Mucosa of descending colon (tissue), 3 donors: ENCODE measurements at regions not wholly inside any gene's neighbourhood (a gene's known extent, or its start where the extent isn't known, plus 50 kb on each side); places are given as distances from the start of the nearest gene placed in this dataset.

ENCODE experiments used
- ATAC-seq: fragments of 200-7000 bp; cut with Tn5 transposase; one replicate; pipeline ENCODE4 v1.9.1; 2020; ENCODE audit warnings: mild to moderate bottlenecking, moderate library complexity
- DNase-seq, 3 donors: peaks; one replicate each; pipeline ENCODE4 v3.0.0-alpha.2; 2020
- H3K36me3 ChIP-seq: fragments of 200-600 bp; one replicate; pipeline ENCODE4 v1.8.0; 2021; ENCODE audit warnings: low read depth, mild to moderate bottlenecking
- H3K4me1 ChIP-seq: fragments of 200-600 bp; one replicate; pipeline ENCODE4 v1.8.0; 2021; ENCODE audit warnings: low read depth, mild to moderate bottlenecking
- H3K4me3 ChIP-seq: fragments of 200-600 bp; one replicate; pipeline ENCODE4 v1.8.0; 2021; ENCODE audit warnings: mild to moderate bottlenecking
- H3K9me3 ChIP-seq: fragments of 200-600 bp; one replicate; pipeline ENCODE4 v1.8.0; 2021; ENCODE audit warnings: mild to moderate bottlenecking
- intact Hi-C, 2 donors: fragments of 100-400 bp; cut with DNase I in 1 of 2; cut with micrococcal nuclease in 1 of 2; formaldehyde crosslinking; loops; one replicate each; pipeline versions ENCODE4 v1.11.0 to v1.11.1; 2022; cut with DNase I, micrococcal nuclease
- TF ChIP-seq, protein P1 (sequence below): fragments of 200-600 bp; IDR thresholded peaks from one replicate; pipeline ENCODE4 v1.8.0; 2022; ENCODE audit warnings: antibody characterized with exemption, mild to moderate bottlenecking
- donor health status: DM: no; HTN: no; CAD: no; lungs with moderate emphysema.
- donor health status: DM: no; HTN: no; CAD: no.
- donor health status: DM: no; HTN: yes; CAD: no.

DNA sequence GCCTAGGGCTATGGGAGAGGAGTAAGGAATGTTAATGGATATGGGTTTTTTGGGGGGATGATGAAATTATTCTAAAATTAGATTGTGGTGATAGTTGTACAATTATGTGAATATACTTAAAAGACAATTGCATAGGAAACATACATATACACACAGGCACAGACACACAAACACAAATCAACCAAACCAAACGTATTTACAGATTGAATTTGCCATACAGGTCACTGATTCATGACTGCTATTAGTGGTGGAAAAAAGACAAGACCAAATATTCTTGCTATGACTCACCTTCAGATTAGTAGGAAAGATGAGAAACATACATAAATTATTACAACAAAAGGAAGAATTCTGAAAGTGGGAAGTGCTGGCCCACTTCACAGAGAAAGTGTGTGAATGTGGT, 85.3 kb downstream of the C3orf38 start:
- ATAC-seq (no peak), DNase-seq (no peak)
- intact Hi-C loops: no loop called here

DNA sequence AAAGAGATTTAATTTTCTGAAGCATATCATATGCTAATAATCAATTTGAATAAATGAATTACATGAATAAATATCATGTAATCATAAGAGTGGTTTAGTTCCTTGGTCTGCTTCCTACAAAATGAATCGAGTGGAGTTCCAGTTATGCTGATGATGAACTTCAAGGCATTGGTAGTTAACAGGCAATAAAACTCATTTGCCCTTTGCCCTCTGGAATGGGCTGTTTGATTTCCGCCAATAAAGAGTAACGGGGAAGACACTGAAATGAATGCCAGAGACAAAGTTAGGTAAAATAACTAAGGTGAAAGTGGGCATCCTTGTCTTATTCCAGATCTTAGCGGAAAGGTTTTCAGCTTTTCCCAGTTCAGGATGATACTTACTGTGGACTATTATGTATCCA, 90.1 kb downstream of the C3orf38 start:
- TF ChIP-seq, protein P1, sequence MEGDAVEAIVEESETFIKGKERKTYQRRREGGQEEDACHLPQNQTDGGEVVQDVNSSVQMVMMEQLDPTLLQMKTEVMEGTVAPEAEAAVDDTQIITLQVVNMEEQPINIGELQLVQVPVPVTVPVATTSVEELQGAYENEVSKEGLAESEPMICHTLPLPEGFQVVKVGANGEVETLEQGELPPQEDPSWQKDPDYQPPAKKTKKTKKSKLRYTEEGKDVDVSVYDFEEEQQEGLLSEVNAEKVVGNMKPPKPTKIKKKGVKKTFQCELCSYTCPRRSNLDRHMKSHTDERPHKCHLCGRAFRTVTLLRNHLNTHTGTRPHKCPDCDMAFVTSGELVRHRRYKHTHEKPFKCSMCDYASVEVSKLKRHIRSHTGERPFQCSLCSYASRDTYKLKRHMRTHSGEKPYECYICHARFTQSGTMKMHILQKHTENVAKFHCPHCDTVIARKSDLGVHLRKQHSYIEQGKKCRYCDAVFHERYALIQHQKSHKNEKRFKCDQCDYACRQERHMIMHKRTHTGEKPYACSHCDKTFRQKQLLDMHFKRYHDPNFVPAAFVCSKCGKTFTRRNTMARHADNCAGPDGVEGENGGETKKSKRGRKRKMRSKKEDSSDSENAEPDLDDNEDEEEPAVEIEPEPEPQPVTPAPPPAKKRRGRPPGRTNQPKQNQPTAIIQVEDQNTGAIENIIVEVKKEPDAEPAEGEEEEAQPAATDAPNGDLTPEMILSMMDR: no peak
- intact Hi-C loops: no loop called here
- H3K9me3 ChIP-seq: peaks cover 5% of the 10 kb centered on the region
- no peak overlapping the region for H3K4me3 ChIP-seq
- no peaks in the 10 kb centered on the region for H3K4me1 ChIP-seq
- peak; percentile 62 for ATAC-seq
- H3K36me3 ChIP-seq: no peaks in the 10 kb centered on the region
- peak in 1 of 3 donors; percentile 38 for DNase-seq

More for the DNA sequence above, 85.3 kb downstream of the C3orf38 start:
- no peak overlapping the region for H3K4me3 ChIP-seq
- H3K9me3 ChIP-seq: no peaks in the 10 kb centered on the region
- TF ChIP-seq, protein P1: no peak
- no peaks in the 10 kb centered on the region for H3K4me1 ChIP-seq
- no peaks in the 10 kb centered on the region for H3K36me3 ChIP-seq

DNA sequence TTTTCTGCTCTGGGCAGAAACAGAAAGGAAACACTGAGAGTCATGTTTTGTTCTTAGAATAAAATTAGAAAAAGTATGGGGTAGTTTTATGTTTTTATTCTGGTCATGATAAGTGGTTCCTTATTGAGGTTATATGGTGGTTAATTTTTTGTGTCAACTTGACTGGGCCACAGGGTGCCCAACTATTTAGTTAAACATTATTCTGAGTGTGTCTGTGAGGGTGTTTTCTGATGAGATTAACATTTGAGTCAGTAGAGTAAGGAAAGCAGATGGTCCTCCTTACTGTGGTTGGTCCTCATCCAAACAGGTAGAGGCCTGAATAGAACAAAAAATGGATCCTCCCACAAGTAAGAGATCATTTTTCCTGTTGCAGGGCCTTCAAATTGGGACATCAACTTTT, 98.9 kb downstream of the C3orf38 start:
- TF ChIP-seq, protein P1: no peak
- H3K4me1 ChIP-seq: no peaks in the 10 kb centered on the region
- intact Hi-C loops: no loop called here
- H3K4me3 ChIP-seq: no peak overlapping the region
- no peak for ATAC-seq
- H3K36me3 ChIP-seq: no peaks in the 10 kb centered on the region
- no peak for DNase-seq
- peaks cover 5% of the 10 kb centered on the region for H3K9me3 ChIP-seq

DNA sequence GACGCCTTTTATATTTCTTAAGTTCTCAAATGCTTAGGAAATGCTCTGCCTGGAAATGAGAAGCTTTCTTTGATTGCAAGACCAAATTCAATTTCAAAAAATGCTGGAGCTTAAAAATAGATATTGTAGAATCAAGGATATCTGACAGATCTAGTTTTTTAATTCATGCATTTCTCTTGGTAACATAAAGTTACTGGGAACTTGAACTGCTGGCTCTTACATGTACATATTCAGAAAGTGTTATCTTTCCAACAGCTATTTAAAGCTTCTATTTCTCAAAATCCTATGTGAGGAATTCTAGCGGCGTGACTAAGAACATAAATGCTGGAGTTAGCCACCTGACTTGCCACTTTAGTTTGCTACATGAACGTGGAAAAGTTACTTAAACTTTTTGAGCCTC, 109.3 kb downstream of the C3orf38 start:
- DNase-seq (no peak), ATAC-seq (no peak)
- intact Hi-C loops: no loop called here
- TF ChIP-seq, protein P1: no peak
- Histone ChIP-seq H3K4me3 (no peak overlapping the region), H3K9me3 (no peaks in the 10 kb centered on the region), H3K36me3 (no peaks in the 10 kb centered on the region), H3K4me1 (no peaks in the 10 kb centered on the region)

DNA sequence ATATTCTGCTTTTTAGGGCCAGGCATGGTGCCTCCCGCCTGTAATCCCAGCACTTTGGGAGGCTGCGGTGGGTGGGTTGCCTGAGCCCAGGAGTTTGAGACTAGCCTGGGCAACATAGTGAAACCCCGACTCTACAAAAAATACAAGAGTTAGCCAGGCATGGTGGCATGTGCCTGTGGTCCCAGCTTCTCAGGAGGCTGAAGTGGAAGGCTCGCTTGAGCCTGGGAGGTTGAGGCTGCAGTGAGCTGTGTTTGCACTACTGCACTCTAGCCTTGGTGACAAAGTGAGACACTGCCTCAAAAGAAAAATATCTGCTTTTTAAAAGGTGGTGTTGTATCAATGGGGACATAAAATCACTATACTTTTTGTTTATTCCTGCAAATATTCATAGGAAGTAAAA, 112.8 kb downstream of the C3orf38 start:
- DNase-seq: no peak
- TF ChIP-seq, protein P1: no peak
- no peak for ATAC-seq
- Histone ChIP-seq H3K9me3 (no peaks in the 10 kb centered on the region), H3K4me3 (no peak overlapping the region), H3K4me1 (no peaks in the 10 kb centered on the region), H3K36me3 (no peaks in the 10 kb centered on the region)
- intact Hi-C loops: no loop called here
